GM21717 (cell line): ENCODE measurements at regions not wholly inside any gene's neighbourhood (a gene's known extent, or its start where the extent isn't known, plus 50 kb on each side); places are given as distances from the start of the nearest gene placed in this dataset.

Experiments used
- ATAC-seq: cut with Tn5 transposase; IDR thresholded peaks from one replicate; pipeline ENCODE4 v1.9.1; 2021; ENCODE audit warnings: mild to moderate bottlenecking, moderate library complexity; ENCODE audit not compliant: unreplicated experiment

- ATAC-seq, result no peak
These were observed 312.9 kb downstream of the DEPDC1B start for GRCh38 chr5:60387051-60387440.

- no peak for ATAC-seq
These were observed 313.4 kb downstream of the DEPDC1B start for GRCh38 chr5:60386436-60387050.

GRCh38 chr5:60382716-60383115, 317.2 kb downstream of the DEPDC1B start:
- ATAC-seq, result no peak

DNA sequence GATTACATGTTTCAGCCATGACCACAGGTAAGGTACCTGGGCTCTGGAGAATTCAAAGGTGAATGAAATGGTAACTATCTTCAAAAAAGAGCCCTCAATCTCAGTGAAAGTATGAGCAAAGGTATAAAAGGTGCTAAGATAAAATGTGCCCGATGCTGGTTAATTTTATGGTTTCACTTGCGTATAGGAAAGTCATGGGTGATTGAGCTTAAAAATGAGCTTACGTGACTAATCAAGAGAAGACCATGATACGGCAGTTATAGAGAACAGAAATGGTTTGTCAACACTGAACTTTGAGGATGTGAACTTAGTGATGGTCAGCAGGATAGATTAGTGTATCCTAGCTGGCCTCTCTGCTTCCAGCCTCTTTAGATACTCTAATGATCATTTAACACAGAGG, 320.1 kb downstream of the DEPDC1B start:
- no peak for ATAC-seq

DNA sequence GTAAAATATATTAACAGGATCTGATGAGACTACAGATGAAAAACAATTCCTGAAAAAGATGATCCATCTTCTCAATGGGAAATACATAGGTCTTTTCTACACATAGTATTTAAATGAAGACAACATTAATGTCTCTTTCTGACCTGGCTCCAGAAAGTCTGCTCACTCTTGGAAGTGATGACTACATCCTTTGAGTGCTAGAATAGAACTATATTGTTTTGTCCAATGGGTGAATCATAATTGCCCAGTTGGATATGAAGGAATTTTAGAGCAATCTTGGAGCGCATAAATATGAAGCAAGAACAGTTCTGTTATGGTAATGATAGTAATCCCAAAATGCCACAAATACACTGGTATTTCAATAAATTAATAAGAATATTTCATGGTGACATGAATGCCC, 322.1 kb downstream of the DEPDC1B start:
- no peak for ATAC-seq

DNA sequence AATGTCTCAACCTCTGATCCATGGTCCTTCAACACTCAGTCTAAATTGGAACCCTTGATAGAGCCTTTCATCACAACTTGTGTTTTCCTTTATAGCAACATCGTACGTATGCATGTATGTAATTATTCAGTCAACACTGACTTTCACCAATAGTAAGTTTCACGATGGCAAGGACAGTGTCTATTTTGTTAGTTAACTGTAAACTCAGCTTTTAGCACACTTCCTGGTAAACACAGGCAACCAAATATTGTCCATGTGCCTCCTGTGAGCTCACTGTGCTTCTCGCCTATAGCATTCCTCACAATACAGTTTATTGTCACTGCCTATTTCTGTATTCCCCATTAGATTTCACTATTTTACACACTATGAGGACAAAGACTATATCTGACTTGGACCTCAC, 323.1 kb downstream of the DEPDC1B start:
- ATAC-seq, result no peak

GRCh38 chr5:60374409-60374808, 325.6 kb downstream of the DEPDC1B start:
- ATAC-seq, result no peak

DNA sequence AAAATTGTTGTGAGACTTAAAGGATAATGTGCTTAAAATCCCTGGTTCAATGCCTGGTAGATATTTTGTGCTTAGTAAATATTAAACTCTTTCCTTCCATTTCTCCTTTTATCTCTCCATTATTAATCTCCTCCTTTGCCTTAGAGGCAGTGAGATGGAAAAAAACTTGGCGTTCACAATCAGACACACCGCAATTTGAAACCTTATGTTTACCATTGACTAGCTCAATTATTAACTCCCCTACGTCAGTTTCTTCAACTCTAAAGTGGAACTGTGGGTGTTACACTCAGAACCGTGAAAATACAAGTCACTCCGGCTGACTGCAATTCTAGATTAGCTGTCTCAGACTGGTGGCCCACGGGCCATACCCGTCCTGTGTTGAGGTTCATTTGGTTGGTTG, 327.2 kb downstream of the DEPDC1B start:
- no peak for ATAC-seq

DNA sequence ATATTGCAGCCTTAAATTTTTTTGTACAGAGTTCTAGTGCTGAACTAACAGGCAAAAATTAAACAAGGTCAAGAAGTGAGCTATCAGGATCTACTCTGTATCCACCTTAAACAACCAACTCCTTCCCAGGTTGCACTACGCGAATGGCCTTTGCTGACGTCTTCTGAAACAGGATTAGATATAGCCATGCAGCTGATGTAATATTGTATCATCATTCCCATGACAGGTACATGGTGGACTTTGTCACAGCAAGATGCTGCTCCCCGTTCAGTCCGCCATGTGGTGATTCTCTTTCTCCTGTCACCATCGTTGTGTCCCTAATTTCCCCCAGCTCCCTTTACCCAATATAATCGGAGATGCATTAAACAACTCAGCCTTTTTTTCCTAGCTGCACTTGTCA, 328.9 kb downstream of the DEPDC1B start:
- ATAC-seq, result no peak

GRCh38 chr5:60370508-60370907, 329.5 kb downstream of the DEPDC1B start:
- no peak for ATAC-seq

DNA sequence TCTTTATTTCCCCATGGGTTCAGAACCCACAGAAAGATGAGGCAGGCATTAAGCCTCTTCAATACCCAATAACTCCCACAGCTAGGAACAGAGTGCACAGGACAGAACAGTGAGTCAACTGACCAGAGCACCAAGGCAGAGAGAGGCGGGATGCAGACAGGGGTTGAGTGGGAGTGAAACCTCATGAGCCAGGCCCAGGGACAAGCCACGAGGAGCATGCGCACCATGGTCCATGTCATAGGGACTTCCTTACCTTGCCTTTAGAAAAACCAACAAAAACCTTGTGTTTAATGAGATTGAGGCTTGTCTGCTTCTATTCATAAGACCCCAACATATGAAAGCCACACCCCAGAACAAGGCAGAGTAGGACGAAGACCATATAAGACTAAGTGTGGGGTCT, 330.6 kb downstream of the DEPDC1B start:
- ATAC-seq, result no peak

DNA sequence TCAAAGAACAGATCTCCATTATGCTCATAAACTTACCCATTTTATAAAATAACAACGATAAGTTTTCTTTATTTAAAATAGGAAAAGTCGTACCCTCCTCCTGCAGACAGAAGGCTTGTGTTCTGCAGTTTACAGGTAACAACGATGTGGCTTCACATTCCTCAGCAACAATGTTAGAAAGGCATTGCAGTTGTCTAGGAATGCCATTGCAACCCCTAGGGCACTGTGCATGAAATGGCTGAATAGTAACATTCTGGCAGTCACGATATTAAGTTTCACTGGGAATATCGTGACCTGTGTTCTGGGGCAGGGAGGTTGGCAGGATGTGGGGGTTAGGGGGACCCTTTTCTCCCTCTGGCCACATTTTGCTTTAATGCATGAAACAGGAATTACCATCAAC, 331.9 kb downstream of the DEPDC1B start:
- no peak for ATAC-seq

GRCh38 chr5:60366489-60366888, 333.5 kb downstream of the DEPDC1B start:
- no peak for ATAC-seq

DNA sequence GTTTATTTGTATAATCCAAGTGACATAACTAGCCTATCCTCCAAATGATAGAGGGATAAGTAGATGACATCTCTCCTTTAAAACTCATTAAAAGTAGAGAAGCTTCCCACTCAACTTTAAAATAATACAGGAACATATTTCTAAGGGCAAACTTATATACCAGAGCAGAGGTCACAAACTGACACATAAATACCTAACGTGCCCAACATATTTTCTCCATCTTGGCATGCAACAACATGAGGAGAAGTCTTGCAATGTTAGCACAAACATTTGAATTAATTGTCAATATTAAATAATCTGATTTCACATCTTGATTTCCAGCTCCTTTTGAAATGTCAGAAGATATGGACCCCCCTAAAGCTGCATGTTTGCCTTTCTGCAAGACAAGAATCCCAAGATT, 335.0 kb downstream of the DEPDC1B start:
- ATAC-seq, result no peak

GRCh38 chr5:60362158-60362557, 337.8 kb downstream of the DEPDC1B start:
- ATAC-seq, result no peak

DNA sequence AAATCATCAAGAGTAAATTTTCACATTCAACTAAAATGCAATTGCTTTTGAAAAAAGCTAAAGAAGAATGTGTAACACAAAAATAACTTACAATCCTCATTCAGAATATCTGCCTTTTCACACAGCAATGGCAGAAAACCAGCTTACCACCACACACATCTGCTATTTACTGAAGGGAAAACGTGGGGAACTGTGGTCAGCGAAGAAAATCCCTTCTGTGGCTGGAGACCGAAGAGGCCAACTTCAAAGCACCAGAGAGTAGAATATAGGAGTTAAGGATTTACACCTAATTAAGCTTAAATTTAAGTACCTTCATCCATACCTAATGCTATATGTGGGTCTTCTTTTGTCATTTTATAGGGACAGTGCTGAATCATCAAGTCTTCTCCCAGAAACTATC, 339.6 kb downstream of the DEPDC1B start:
- ATAC-seq, result no peak

DNA sequence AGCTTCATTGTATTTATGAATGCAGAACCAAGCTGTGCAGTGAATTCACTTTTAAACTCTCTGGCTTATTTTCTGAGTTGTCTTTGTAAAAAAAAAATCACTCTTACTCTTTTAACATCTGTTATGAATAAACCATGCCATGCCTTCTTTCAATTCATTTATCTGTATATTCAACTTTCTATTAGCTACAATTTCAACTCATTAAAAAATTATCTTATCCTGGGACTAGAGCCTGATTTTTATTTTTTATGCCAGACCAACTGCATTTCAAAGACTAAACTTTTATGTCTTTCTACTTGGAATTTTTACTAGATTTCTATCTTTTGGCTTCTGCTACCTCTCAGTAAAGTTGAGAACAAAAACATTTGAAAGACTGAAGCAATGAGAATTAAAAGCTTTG, 342.7 kb downstream of the DEPDC1B start:
- no peak for ATAC-seq

GRCh38 chr5:60356745-60357144, 343.2 kb downstream of the DEPDC1B start:
- no peak for ATAC-seq

DNA sequence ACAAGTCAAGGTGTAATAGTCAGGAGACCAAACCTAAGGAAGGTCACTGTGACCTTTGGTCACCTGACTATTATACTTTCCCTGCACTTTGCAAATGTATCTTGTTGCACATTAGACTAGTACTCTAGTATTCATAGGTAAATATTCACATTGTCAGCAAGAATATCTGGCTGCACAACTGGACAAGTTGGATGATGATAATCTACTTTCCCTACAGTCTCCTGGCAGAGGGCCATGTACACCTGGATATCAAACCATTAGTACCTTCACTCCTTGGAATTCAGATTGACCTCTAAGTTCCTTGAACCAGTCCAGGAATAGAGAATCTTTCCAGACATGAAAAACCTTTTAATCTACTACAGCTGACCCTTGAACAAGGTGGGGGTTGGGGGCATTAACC, 344.8 kb downstream of the DEPDC1B start:
- ATAC-seq, result no peak

GRCh38 chr5:60354311-60354710, 345.7 kb downstream of the DEPDC1B start:
- no peak for ATAC-seq

- no peak for ATAC-seq
These were observed 346.9 kb downstream of the DEPDC1B start for GRCh38 chr5:60352992-60353599.

DNA sequence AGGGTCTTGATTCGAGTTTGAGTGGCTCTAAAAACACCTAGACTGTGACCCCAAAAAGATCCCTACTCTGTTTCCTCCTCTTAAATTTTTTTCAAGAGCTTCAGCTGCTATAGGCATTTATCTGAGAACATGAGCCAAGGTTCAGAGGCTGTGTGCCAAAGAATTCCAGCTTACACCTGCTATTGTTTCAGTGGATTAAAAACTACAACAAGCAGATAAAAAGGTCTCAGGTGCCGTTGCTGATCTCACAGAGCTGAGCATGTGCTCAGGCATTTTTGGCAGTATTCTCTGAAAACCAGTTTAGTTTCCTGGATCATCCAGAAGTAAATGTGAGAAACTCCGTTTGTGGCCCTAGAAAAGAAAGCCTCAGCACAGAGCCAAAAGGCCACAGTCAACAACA, 349.2 kb downstream of the DEPDC1B start:
- ATAC-seq, result no peak

DNA sequence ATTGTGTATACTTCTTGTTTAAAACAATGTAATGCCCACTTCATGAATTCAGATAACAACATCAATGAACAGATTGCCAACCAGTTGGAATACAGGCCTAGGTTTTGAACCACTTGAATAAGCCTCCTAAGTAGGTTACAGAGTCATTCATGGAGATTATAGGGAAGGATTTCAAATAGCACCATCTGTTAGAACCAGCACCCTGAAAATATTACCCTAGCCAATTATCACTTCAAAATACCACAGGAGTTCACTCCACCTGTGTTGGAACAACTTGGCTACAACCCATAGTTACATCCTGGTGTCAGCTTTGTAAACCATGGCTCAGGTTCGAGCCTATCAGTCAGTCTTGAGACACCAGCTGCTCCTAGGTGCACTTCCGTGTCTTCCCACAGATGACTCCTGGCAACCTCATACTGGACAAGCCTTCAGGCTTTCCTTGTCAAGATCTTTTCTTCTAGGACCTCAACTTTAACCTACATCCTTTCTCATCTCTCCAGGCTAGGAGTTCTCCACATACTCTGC, 350.0 kb downstream of the DEPDC1B start:
- ATAC-seq, result no peak
